Mesenchymal stem cell (in vitro differentiated cells and primary cell): ENCODE measurements at regions not wholly inside any gene's neighbourhood (a gene's known extent, or its start where the extent isn't known, plus 50 kb on each side); places are given as distances from the start of the nearest gene placed in this dataset.
"Not testable (repeated sequence)": the region's sequence is repeated elsewhere in the genome, so short reads cannot be mapped to it uniquely, and the experiment has no call there.

ENCODE experiments used
- DNase-seq: peaks from one replicate; pipeline ENCODE4 v3.0.0-alpha.2; 2013
- H2AFZ ChIP-seq: one replicate; pipeline ENCODE4 v1.6.1; 2013; ENCODE audit warnings: low read depth, mild to moderate bottlenecking, control low read depth, inconsistent platforms, low read length, moderate library complexity
- H2AK5ac ChIP-seq: 2 replicates; pipeline ENCODE4 v1.6.1; 2013; ENCODE audit warnings: low read length, moderate library complexity, mild to moderate bottlenecking, inconsistent platforms; ENCODE audit not compliant: severe bottlenecking
- H2BK120ac ChIP-seq: one replicate; pipeline ENCODE4 v1.6.1; 2013; ENCODE audit warnings: low read depth, mild to moderate bottlenecking, inconsistent platforms, low read length, moderate library complexity
- H2BK12ac ChIP-seq, 2 experiments: one replicate each; pipeline ENCODE4 v1.6.1; 2013; ENCODE audit warnings: inconsistent platforms in 2 of 2, low read length in 2 of 2, mild to moderate bottlenecking in 2 of 2, moderate library complexity in 2 of 2, control low read depth in 1 of 2
- H2BK15ac ChIP-seq: one replicate; pipeline ENCODE4 v1.6.1; 2013; ENCODE audit warnings: mild to moderate bottlenecking, low read depth, inconsistent platforms; ENCODE audit not compliant: poor library complexity, severe bottlenecking
- H2BK5ac ChIP-seq: 2 replicates; pipeline ENCODE4 v1.6.1; 2013; ENCODE audit warnings: low read depth, mild to moderate bottlenecking, low read length, control low read depth, inconsistent platforms; ENCODE audit not compliant: poor library complexity, severe bottlenecking
- H3K14ac ChIP-seq, 2 experiments: one replicate each; pipeline ENCODE4 v1.6.1; 2013; ENCODE audit warnings: inconsistent platforms in 2 of 2, low read length in 2 of 2, control low read depth in 1 of 2, mild to moderate bottlenecking in 1 of 2, moderate library complexity in 1 of 2
- H3K18ac ChIP-seq, 2 experiments: one replicate each; pipeline ENCODE4 v1.6.1; 2013; ENCODE audit warnings: inconsistent platforms in 2 of 2, low read length in 2 of 2, control low read depth in 1 of 2, low read depth in 1 of 2, mild to moderate bottlenecking in 1 of 2
- H3K23ac ChIP-seq, 2 experiments: one replicate each; pipeline ENCODE4 v1.6.1; 2013; ENCODE audit warnings: inconsistent platforms in 2 of 2, low read length in 2 of 2, mild to moderate bottlenecking in 2 of 2, moderate library complexity in 2 of 2, control low read depth in 1 of 2
- H3K27ac ChIP-seq: 2 replicates; pipeline ENCODE4 v1.5.1; 2013; ENCODE audit warnings: mild to moderate bottlenecking, moderate library complexity, low read length, control low read depth, inconsistent platforms; ENCODE audit not compliant: poor library complexity, severe bottlenecking
- H3K27me3 ChIP-seq, 2 experiments: 2 replicates each; pipeline versions ENCODE4 v1.6.1 to v1.7.0; 2013; ENCODE audit warnings: low read length in 2 of 2, mild to moderate bottlenecking in 2 of 2, moderate library complexity in 2 of 2, control low read depth in 1 of 2, inconsistent platforms in 1 of 2; ENCODE audit not compliant: control insufficient read depth in 1 of 2, insufficient read depth in 1 of 2
- H3K36me3 ChIP-seq, 2 experiments: 2 replicates each; pipeline versions ENCODE4 v1.6.1 to v1.7.0; 2013; ENCODE audit warnings: low read length in 2 of 2, control low read depth in 1 of 2, inconsistent platforms in 1 of 2, low read depth in 1 of 2, mild to moderate bottlenecking in 1 of 2; ENCODE audit not compliant: insufficient read depth in 2 of 2, control insufficient read depth in 1 of 2
- H3K4ac ChIP-seq, 2 experiments: one replicate each; pipeline ENCODE4 v1.6.1; 2013; ENCODE audit warnings: inconsistent platforms in 2 of 2, low read length in 2 of 2, mild to moderate bottlenecking in 2 of 2, moderate library complexity in 2 of 2, control low read depth in 1 of 2, low read depth in 1 of 2
- H3K4me1 ChIP-seq: 2 replicates; pipeline ENCODE4 v1.6.1; 2013; ENCODE audit warnings: low read depth, low read length, control low read depth; ENCODE audit not compliant: control insufficient read depth, insufficient read depth
- H3K4me2 ChIP-seq: 2 replicates; pipeline ENCODE4 v1.6.1; 2013; ENCODE audit warnings: low read length, mild to moderate bottlenecking, inconsistent platforms; ENCODE audit not compliant: poor library complexity, severe bottlenecking
- H3K4me3 ChIP-seq, 2 experiments: 2 replicates each; pipeline versions ENCODE4 v1.5.1 to v1.7.0; 2013; ENCODE audit warnings: low read length in 2 of 2, mild to moderate bottlenecking in 2 of 2, control low read depth in 1 of 2, low read depth in 1 of 2; ENCODE audit not compliant: insufficient read depth in 1 of 2
- H3K79me1 ChIP-seq: replicated peaks from 2 replicates; pipeline ENCODE4 v1.6.1; 2013; ENCODE audit warnings: mild to moderate bottlenecking, control low read depth, low read length, inconsistent platforms; ENCODE audit not compliant: poor library complexity, severe bottlenecking
- H3K9ac ChIP-seq: 2 replicates; pipeline ENCODE4 v1.7.0; 2013; ENCODE audit warnings: mild to moderate bottlenecking, low read length, moderate library complexity
- H3K9me3 ChIP-seq: 2 replicates; pipeline ENCODE4 v1.7.0; 2013; ENCODE audit warnings: mild to moderate bottlenecking, low read length; ENCODE audit not compliant: control insufficient read depth
- H4K8ac ChIP-seq: one replicate; pipeline ENCODE4 v1.6.1; 2013; ENCODE audit warnings: inconsistent platforms, mild to moderate bottlenecking, low read length, moderate library complexity
- H4K91ac ChIP-seq: one replicate; pipeline ENCODE4 v1.6.1; 2013; ENCODE audit warnings: mild to moderate bottlenecking, low read length, inconsistent platforms
- whole genome bisulfite sequencing: methylation state at CpG from one replicate; pipeline ENCODE4 v1.1.7; 2013; ENCODE audit warnings: mixed read lengths; 5-methylcytosine and 5-hydroxymethylcytosine counted together

DNA sequence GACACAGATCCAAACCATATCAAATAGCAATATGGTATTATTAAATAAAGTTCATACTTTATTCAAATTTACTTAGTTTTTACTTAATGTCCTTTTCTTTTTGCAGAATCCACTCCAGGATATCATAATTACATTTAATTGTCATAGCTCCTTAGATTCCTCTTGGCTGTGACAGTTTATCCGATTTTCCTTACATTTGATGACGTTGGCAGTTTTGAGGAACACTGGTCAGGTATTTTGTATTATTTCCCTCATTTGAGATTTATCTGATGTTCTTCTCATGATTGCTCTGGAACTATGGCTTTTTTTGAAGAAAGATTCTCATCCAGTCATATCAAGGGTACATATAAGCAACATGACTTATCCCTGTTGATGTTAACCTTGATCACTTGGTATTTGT lies 198.3 kb upstream of the STAC start:
- no peak overlapping the region for H3K27ac ChIP-seq
- no CpG with 5 or more reads among the region's 2 CpGs for WGBS

GRCh38 chr3:36187197-36187596 lies 193.1 kb upstream of the STAC start:
- H3K23ac ChIP-seq, H3K4me2 ChIP-seq, H3K4me3 ChIP-seq, H2AFZ ChIP-seq, DNase-seq, H3K14ac ChIP-seq, H3K79me1 ChIP-seq, H2BK15ac ChIP-seq, H3K27me3 ChIP-seq, H3K36me3 ChIP-seq, H3K18ac ChIP-seq, H2BK12ac ChIP-seq, H4K91ac ChIP-seq, H2BK120ac ChIP-seq, H3K27ac ChIP-seq, H3K4ac ChIP-seq, H3K4me1 ChIP-seq, H3K9me3 ChIP-seq, H2AK5ac ChIP-seq, H4K8ac ChIP-seq, H2BK5ac ChIP-seq, H3K9ac ChIP-seq: not testable (repeated sequence)
- 94% methylated on average over 1 of the region's 2 CpGs for WGBS

More for the DNA sequence above, 198.3 kb upstream of the STAC start:
- Histone ChIP-seq H2AK5ac (no peak overlapping the region), H3K9ac (no peak overlapping the region), H3K9me3 (no peaks in the 10 kb centered on the region), H2AFZ (no peak overlapping the region), H3K4me3 (no peak overlapping the region), H3K27me3 (no peaks in the 10 kb centered on the region), H4K91ac (no peak overlapping the region), H2BK12ac (no peak overlapping the region), H3K14ac (no peak overlapping the region), H3K23ac (no peak overlapping the region), H3K18ac (no peak overlapping the region), H3K4ac (no peak overlapping the region), H4K8ac (no peak overlapping the region), H3K36me3 (no peaks in the 10 kb centered on the region), H2BK15ac (no peak overlapping the region), H3K79me1 (no peaks in the 10 kb centered on the region), H3K4me1 (no peaks in the 10 kb centered on the region), H3K4me2 (no peak overlapping the region), H2BK120ac (no peak overlapping the region), H2BK5ac (no peak overlapping the region)
- DNase-seq: no peak

- Histone ChIP-seq H3K14ac (no peak overlapping the region), H4K8ac (no peak overlapping the region), H2BK15ac (no peak overlapping the region), H2BK5ac (no peak overlapping the region), H2AFZ (no peak overlapping the region), H2BK12ac (no peak overlapping the region), H3K9me3 (peaks cover 6% of the 10 kb centered on the region), H2BK120ac (no peak overlapping the region), H3K27me3 (no peaks in the 10 kb centered on the region), H2AK5ac (no peak overlapping the region), H3K4me3 (no peak overlapping the region), H3K4me2 (no peak overlapping the region), H3K79me1 (no peaks in the 10 kb centered on the region), H3K27ac (no peak overlapping the region), H3K23ac (no peak overlapping the region), H3K4me1 (no peaks in the 10 kb centered on the region), H3K9ac (no peak overlapping the region), H3K36me3 (no peaks in the 10 kb centered on the region), H4K91ac (no peak overlapping the region), H3K18ac (no peak overlapping the region), H3K4ac (no peak overlapping the region)
- DNase-seq: no peak
Measured at GRCh38 chr3:36192901-36193300, 187.4 kb upstream of the STAC start.

DNA sequence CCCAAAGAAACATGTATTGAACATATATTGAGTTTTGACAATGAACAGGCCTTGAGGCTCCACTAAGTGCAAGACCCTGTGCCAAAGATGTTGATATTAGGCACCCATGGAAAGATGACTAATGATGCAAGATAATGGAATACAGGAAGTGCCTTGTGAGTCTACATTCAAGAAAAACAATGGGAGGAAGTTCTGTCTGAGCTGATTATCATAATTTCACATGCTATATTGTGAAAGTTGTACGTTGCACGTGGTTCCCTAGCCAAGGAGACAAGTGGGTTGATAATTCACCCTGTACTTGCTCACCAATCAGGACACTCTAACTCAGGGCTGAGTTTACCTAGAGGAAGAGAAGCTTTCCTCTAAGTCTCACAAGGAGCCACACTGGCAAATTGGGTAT lies 186.9 kb upstream of the STAC start:
- Histone ChIP-seq H2BK15ac (no peak overlapping the region), H4K91ac (no peak overlapping the region), H2BK120ac (no peak overlapping the region), H2BK12ac (no peak overlapping the region), H3K4ac (no peak overlapping the region), H3K27me3 (no peaks in the 10 kb centered on the region), H3K23ac (no peak overlapping the region), H3K4me1 (no peaks in the 10 kb centered on the region), H3K79me1 (no peaks in the 10 kb centered on the region), H3K9ac (no peak overlapping the region), H2AFZ (no peak overlapping the region), H3K9me3 (peaks cover 6% of the 10 kb centered on the region), H3K4me2 (no peak overlapping the region), H2BK5ac (no peak overlapping the region), H3K4me3 (no peak overlapping the region), H3K36me3 (no peaks in the 10 kb centered on the region), H3K14ac (no peak overlapping the region), H4K8ac (no peak overlapping the region), H3K18ac (no peak overlapping the region), H3K27ac (no peak overlapping the region), H2AK5ac (no peak overlapping the region)
- WGBS: 73% methylated on average over 2 of the region's 2 CpGs
- no peak for DNase-seq
